ENCODE measurements at regions not wholly inside any gene's neighbourhood (a gene's known extent, or its start where the extent isn't known, plus 50 kb on each side); places are given as distances from the start of the nearest gene placed in this dataset.

DNA sequence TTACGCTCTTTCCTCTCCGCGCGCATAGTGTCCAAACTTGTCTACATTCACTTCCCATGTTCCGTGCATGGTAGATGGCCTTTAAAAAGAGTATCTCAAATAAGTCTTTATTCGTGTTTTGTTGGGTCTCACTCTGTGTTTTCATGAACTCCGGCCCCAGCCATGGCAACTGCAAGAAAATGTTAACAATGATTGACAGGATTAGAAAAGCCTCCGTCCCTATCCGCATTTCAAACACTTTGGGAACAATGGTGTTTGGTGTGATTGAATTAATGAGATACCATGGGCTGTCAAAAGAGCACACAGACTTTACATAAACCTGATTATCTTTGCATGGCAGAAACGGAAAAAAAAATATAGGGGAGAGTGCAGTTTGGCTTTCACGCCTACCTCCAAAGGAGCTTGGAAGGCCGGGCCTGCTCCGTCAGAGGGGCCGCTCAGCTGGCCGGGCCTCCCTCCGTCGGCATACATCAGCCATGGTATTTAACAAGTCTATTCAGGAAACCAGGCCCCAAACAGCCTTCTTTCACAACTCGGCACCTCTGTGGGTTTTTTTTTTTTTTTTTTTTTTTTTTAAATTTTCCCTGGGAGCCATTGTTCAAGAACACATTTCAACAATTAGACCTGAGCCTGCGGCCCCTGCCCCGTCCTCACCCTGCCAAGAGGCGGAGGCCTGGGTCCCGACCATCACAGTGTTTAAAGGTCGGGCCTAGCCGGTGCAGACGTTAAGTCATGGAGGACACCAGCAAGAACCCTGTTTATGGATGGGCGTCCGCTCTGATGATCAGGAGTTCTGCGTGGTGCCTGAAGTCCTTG, 323.8 kb upstream of the IRX4 start:
- DNase-seq (ENCODE audit: low spot score) = no peak

DNA sequence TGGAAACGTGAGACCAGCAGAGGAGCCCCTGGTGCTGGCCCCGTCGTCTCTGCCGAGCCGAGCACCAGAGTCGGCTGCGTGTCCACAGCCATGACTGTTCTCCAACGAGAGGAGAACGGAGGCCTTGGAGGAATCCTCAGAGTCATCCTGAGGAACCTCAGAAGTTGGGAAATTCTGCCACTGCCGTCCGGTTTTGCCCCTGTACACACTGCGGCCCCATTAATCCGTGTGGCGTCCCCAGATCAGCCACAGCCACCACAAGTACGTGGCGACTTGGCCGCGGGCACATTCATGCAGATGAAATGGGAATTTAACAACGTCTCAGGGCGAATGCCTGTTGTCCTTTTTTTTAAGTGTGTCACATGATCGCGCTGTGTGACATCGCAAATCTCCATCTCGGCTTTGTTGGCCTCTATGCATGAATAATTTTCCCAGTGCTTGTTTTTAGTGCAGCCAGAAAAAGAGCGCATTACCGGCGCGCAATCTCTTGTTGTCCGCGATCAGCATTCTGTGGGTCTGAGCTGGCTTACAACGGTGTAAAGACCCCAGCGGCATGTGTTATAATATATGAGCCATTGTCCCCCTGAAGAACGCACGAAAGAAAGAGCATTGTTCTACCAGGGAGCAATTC, 323.0 kb upstream of the IRX4 start:
- DNase-seq (ENCODE audit: low spot score) = no peak

DNA sequence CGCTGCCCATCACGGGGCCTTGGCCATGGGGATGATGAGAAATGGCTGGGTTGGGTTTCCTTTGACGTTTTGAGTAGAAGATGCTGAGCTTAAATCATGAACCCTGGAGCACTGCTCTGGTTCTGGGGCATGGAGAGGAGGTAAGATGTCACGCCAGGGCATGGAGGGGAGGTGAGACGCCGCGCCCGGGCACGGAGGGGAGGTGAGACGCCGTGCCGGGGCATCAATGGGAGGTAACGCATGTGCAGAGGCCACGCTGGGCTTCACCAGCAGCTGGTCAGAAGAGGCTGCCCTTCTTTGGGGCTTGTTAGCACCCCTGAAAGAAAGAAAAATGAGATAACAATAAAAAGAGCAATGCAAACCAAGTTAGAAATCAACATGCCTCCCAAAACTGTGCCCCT, 322.5 kb upstream of the IRX4 start:
- no peak for DNase-seq (ENCODE audit: low spot score)

DNA sequence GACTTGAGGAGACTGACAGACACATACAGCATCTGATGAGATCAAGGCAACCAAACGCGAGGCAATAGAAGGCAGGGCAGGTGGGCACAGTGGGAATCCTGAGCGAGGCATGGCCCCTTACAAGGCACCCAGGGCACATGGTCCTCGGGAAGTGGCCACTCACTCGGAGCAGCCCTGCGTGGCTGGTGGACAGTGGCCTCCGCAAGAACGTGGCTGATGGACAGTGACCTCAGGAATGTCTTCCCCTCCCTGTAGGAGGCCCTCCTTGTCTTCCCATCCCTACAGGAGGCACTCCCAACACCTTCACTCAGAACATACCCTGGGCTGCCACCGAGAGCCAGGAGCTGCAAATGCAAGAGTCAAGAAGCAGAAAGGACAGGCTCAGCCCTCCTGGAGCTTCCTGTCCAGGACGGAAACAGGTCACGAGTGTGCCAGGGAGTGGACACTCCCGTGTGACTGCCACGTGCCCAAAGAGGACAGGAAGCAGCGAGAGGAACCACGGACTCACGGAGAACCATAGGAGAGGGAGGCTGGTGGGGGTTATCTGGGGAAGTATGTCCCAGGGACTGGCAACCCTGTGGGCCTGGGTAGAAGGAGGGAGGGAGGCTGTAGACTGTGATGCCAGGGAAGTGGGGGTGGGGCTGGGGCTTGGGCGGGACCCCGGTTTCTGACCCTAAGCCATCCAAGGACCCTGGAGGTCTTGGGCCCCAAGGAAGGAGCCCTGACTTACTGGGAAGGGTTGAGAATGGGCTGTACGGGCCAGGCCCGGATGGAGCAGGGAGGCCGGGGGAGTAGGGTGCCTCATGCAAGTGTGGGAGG, 321.9 kb upstream of the IRX4 start:
- DNase-seq (ENCODE audit: low spot score) = no peak

DNA sequence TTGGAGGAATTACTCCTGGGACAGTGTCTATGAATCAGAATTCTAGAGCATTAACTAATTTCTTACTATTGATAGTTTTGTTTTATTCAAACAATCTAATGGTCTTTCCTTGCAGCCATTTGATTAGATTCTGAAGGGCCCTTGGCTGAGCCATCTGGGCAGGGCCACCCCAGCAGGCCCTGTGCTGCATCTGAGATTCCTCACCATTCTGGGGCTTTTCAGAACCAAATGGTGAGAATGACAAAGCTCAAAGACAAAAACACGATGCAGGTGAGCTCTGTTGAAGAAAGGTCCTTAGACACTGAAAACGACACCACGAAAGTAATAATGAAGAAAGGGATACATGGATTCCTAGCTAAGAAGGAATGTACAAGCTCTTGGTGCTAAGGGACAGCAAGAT, 321.0 kb upstream of the IRX4 start:
- DNase-seq (ENCODE audit: low spot score) = no peak

DNA sequence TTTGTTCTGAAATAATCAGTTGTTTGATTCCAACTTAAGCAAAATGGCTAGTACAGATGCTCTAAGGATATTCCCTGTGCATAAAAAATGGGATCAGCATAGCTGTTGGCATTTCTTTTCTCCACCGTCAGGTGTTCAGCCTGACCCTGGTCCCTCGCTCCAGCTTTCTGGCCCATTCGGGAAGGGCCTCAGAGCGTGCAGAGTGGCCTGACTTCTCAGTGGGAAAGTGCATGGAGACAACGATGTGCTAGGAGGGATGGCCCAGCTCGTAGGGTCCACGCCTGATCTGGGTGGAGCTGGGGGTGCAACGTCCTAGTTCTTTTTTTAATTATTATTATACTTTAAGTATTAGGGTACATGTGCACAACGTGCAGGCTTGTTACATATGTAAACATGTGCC, 319.1 kb upstream of the IRX4 start:
- no peak for DNase-seq (ENCODE audit: low spot score)

DNA sequence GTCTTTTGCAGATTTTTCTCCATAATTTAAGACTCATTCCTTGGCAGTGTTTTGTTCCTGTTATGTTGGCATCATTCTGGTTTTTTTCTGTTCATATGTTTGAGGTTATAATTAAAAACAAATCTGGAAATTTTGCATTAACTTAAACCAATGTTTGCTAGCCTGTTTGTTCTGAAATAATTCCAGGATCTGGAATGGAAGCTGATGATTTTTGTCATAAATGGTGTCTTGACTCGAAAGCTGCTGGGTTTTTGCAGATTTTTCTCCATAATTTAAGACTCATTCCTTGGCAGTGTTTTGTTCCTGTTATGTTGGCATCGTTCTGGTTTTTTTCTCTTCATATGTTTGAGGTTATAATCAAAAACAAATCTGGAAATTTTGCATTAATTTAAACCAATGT, 318.7 kb upstream of the IRX4 start:
- no peak for DNase-seq (ENCODE audit: low spot score)

DNA sequence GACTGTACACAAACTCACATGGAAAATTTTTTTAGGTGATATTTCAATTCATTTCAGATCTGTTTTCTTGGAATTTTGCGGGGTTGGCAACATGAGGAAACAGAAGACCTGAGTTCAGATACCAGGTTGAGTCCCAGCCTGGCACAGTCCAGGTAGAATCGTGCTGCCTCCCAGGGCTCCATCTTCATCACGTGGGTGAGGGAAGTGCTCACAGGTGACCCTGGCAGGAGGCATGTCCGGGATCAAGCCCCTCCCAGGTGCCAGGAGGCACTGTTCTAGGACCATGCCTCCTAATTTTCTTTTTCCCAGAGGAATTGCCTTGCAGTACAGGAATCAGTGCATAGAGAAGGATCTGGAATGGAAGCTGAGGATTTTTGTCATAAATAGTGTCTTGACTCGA, 318.3 kb upstream of the IRX4 start:
- DNase-seq (ENCODE audit: low spot score) = no peak

DNA sequence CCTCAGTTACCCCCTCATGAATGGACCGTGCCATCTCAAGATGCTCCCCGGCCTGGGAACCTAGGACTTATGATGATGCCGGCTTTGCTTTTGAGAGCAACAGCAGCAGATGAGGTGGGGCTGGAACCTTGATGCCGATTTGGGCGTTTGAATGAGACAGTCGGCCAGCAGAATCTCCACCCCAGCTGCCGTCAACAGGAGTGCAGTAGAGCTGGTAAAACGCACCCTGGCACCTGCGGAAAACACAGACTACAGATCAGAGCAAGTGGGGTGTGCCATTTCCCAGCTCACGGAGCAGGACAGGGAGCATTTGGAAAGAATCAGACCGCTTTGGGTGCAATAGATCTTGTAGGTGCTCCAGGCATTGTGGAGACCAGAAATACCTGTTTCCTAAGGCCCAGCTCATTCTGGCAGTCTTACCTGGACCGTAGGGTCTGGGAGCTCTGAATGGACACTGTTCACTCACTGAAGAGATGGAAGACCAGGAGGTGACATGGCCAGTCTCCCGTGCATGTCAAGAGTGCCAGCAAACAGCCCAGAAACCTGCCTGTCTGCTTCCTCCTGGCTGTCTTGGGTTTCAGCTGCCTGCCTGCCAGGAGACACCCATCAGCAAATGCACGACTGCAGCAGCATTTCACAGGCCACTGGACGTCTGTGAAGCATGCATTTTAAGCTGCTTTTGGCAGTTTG, 317.7 kb upstream of the IRX4 start:
- no peak for DNase-seq (ENCODE audit: low spot score)

DNA sequence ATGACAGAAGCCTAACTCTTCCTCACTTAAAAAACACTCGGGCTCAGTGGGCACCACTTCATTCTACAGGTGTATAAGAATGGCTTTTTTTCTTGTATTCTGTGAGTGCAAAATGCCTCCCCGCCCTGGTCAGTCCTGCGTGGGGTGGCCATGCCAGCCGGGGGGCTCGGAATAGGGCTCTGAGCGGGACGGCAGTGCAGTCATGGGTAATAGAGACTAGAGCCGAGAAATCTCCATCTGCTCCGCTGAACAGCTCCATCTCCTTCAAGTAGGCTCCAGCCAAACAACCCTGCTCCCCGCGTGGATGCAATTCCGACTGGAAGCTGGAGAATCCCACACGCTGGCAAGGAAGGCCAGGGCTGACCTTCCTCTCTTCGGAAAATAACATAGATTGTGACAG, 317.0 kb upstream of the IRX4 start:
- DNase-seq (ENCODE audit: low spot score) = no peak

DNA sequence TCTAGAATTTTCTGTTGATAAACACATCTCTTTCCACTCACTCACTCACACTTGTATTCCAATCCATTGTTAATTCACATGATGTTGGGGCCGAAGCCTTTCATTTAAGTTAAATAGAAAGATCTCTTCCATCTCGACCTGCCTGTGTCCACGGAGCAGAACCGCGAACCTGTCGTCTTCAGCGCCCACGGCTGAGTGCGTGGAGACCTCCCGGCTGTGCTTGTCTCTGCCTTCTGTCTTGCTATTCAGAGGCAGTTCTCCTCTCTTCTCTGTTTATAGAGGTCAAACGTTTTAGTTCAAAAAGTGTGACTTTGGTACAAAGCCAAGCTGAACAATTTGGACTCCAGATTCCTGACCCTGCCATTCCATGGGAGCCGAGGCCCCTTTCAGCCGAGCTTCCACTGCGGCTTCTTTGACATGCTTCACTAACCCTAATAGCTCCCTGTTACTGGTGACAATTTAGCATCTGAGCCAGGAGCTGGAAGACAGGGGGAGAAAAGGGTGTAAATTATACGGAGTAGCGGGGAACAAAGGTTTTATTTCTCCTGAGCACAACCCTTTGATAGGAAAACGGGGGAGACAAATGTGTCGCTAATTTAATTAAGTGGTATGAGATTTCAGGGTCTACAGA, 314.4 kb upstream of the IRX4 start:
- DNase-seq (ENCODE audit: low spot score) = no peak

DNA sequence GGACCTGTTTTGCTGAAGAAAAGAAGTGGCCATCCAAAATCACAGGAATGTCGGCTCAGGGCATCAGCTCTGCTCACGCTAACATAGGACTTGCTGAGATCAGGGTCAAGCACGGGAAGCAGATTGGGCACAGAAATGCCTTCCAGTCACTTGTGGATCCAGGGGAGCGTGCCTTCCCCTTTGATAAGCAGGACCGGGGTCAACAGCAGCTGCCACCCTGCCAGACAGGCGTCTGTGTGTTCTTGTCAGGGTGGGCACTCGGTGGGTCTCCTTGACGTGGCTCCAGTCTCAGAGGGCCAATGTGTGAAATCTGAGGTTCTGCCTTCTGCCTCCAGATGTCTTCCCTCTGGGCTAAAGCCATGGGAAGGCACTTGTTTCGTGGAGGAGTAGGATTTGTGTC, 313.7 kb upstream of the IRX4 start:
- no peak for DNase-seq (ENCODE audit: low spot score)

DNA sequence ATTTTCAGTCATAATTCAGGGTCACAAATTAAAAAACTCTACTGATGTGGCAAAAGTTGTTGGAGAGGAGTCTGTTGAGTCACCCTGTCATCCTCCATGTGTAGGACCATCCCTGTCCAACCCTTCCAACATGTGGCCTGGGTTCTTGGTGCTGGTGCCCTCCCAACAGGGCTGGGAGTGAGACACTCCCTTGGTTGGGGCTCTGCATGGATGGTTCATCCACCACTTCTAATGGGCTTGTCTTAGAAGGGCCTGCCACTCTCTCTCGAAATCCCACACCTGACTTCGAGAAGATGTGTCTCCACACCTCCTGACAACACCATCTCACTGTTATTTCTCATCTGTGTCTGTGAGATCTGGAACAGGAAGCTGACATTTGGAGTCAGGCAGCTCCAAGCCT, 312.2 kb upstream of the IRX4 start:
- DNase-seq (ENCODE audit: low spot score) = no peak

DNA sequence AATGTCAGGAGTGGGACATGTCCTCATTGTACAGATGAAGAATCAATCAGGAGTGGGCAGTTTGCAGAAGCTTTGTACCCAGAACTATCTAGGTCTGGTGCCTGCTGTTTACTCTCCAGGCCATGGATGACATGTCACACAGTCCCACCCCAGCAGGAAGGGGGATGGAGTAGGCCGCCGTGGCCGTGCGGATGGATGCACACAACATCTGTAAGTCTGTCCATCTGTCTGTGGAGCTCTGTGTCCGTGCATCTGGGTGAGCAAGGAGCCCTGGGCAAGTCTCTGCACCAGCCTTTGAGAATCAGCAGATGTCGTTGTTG, 311.5 kb upstream of the IRX4 start:
- DNase-seq (ENCODE audit: low spot score) = no peak

DNA sequence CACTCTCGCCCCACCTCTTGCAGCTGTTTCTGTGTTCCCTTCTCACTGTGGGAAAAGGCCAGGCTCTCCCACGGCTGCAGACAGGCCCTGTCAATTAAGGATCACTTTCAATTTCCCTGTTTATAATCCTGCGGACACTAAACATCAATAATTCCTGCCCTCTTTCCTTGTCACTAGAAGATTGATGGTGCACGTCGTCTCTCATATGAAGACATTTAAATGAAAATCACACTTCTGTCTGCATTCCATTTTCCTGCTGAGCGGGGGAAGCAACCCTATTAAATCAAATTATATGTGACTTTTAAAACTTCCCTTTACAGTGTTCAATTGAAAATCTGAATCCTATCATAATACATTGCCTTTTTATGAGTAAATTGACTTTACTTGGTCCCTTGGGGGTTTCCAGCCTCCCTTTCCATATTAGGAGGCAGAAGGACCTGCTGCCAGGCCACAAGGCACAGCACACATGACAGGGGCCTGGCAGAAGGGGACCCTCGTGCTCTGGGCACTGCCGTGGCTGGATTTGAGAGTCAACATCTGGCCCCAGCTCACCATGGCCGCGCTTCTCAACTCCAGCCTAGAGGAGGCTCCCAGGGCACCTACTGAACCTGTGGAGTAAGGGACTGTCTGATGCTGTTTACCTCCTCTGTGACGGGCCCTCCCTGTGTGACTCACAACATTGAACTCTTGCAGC, 311.0 kb upstream of the IRX4 start:
- no peak for DNase-seq (ENCODE audit: low spot score)

DNA sequence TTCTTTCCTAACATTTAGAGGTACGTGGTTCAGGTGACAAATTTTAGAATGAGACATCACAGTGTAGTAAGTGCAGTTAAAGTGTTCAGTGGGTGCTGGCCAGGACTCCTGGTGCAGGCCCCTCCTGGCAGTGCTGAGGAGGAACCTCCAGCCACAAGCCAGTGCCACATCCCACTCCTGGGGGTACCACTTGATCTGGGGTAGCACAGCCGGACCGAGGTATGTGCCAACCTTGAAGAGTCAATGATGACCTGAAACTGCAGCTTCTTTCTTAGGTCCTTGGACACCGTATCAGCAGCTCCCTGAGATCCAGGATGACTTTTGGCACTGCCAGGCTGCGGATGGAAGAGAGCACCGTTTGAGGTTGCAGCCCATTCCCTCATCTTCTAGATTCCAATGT, 310.4 kb upstream of the IRX4 start:
- DNase-seq (ENCODE audit: low spot score) = no peak

DNA sequence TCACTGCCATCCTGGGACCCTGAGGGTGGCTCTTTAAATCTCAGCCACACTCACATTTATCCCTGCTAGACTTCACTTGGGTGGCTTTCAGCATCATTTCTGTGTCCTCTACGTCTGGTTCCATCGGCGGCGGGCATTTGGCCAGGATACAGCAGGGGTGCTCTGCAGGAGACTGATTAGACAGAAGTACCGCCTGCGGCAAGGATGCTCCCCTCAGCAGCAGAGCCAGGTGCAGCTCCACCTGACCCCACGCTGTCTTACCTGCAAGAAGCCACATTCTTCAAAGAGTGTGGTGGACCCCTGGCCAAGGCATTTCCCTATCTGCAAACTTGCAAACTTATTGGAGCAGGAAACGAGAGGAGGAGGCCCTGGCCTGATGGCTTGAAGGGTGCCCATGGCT, 309.8 kb upstream of the IRX4 start:
- no peak for DNase-seq (ENCODE audit: low spot score)

DNA sequence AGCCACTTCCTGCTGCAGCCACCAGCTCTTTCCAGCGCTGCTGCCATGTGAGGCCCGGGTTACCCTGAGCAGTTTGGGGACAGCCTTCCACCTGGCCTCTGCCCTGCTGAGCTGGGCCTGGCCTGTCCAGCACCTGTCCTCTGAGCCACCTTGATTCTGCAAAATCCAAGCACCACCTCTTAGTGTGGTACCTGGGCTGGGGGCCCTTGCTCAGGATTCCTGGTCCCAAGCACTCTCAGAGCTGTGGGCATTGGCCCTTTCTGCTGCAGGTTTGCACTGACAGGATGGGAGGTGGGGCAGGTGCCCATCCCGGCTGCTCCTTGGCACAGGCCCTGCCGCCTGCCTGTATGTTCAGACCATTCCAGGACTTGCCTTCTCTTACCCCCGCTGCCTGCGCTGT, 309.2 kb upstream of the IRX4 start:
- no peak for DNase-seq (ENCODE audit: low spot score)

DNA sequence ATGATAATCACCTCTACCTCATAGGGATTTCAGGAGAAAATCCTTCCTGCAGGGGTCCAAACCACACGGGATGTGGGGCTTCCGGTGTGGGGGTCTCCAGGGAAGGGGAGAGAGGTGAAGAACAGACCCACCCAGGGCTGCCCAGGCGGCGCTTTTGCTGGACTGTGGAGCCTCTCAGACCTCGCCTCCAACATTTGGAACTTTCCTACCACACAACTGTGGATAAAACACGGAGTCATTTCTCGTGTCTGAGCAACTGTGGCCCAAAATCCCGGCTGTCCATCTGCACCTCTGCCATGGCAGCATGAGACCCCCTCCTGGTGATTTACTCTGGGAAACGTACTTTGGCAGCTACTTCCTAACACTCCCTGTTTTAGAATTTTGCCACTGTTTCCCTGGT, 307.8 kb upstream of the IRX4 start:
- no peak for DNase-seq (ENCODE audit: low spot score)

DNA sequence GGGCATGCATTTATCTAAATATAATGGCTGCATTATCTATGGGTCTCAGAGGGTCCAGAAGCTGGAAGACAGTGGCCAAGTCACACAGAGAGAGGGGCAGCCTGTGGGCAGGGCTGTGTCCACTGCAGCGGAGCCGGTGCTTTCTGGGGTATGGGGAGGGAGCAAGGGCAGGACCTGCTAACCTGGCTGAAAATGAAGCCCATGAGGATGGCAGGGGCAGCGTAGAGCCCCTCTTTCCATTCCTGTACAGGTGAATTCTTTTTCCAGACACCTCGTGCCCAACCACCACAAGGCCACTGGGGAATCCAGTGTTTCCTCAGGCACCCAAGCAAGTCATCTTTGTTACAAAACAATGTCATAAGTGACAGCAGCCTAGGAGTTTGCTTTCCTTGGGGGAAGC, 305.9 kb upstream of the IRX4 start:
- DNase-seq (ENCODE audit: low spot score) = no peak

DNA sequence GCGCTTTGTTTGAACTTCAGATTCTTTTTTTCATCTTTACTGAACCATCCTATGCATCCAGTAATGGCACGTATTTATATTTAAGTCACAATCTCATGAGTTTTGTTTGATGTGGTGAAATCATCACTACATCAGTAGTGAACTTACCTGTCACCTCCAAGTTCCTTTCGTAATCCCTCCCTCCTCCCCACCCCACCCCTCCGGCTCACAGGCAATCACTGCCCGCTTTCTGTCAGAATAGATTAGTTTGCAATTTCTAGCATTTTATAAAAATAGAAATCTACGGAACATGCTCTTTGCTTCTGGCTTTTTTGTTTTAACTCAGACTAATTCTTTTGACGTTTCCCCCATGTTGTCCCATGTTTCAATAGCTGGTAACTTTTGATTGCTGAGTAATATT, 305.4 kb upstream of the IRX4 start:
- no peak for DNase-seq (ENCODE audit: low spot score)

DNA sequence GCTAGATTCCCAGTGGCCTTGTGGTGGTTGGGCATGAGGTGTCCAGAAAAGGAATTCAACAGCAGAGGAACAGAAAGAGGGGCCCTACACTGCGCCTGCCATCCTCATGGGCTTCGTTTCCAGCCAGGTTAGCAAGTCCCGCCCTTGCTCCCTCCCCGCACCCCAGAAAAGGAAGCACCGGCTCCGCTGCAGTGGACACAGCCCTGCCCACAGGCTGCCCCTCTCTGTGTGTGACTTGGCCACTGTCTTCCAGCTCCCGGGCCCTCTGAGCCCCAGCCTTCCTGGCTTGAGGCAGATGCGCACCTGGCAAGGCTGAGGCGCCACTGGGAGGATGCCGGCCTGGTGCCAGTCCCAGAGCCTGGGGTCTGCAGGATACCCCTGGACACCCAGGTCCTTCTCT, 305.0 kb upstream of the IRX4 start:
- DNase-seq (ENCODE audit: low spot score) = no peak
